NCI-H2081 (cell line): ENCODE measurements at regions not wholly inside any gene's neighbourhood (a gene's known extent, or its start where the extent isn't known, plus 50 kb on each side); places are given as distances from the start of the nearest gene placed in this dataset.
A peak's percentile ranks its signal among the peaks of the same experiment; 100 is the strongest.

Experiments used
- DNase-seq, 2 experiments: peaks; one replicate each; lab custom pipeline; 2025; lab: John Stamatoyannopoulos, UW

DNA sequence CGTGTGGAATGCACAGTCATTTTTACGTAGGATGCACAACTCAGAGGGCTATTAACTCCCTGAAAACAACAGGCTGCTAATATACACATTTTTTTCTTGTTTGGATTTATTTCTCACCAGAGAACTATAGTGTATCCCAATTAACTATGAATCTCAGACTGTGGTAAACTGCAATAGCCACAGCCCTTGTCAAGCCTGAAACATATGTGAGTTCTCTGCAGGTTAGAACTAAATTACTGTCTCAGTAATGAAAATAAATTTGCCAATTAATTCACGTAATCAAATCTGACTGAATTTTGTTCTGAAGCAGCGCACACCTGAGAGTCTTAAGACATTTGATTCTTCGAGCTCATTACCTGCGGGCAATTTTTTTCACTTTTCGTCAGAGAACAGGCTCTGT is 318.6 kb downstream of the PMP22 start:
- DNase-seq = no peak

DNA sequence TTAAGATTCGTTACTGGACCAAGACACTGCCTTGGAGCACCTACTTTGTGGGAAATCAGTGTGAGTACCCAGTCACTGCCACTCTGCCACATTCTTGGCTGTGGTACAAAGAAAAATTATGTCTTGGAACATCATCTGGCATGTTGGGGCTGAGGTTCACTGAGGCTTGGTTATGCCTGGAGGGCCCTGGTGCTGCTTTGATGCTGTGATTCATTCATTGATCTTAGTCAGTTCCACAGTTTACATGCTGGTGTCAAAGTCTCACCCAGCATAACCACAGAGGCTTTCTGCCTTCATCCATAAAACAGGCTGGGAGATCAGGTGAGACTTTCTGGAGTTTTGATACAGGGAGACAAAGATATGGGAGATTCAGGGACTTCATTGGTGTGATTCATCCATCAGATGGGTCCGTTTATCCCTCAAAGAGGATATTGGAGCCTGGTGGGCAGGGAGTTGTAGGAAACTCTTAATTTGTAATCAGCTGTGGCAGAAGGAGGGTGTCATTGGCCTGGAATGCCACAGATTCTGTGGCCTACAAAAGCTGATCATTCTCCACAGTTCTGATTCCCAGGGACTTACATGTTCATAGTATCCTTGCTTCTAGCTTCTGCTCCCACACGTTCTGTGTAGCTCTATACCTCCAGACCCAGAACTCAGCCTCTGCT is 322.5 kb downstream of the PMP22 start:
- DNase-seq = no peak

DNA sequence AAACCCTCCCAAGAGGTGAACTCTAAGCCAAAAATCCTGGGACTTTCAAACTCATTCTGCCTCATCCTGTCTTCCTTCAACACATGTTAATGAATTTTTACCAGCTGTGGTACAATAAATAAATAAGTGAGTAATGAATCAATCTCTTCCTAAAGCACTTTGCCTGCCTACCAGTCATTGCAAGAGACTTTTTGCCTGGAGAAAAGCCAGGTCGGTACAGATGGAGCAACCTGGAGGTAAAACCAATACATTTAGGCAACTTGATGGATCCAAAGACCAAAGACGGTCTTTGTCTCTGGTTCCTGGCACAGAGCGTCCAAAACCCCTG is 324.2 kb downstream of the PMP22 start:
- DNase-seq = no peak

DNA sequence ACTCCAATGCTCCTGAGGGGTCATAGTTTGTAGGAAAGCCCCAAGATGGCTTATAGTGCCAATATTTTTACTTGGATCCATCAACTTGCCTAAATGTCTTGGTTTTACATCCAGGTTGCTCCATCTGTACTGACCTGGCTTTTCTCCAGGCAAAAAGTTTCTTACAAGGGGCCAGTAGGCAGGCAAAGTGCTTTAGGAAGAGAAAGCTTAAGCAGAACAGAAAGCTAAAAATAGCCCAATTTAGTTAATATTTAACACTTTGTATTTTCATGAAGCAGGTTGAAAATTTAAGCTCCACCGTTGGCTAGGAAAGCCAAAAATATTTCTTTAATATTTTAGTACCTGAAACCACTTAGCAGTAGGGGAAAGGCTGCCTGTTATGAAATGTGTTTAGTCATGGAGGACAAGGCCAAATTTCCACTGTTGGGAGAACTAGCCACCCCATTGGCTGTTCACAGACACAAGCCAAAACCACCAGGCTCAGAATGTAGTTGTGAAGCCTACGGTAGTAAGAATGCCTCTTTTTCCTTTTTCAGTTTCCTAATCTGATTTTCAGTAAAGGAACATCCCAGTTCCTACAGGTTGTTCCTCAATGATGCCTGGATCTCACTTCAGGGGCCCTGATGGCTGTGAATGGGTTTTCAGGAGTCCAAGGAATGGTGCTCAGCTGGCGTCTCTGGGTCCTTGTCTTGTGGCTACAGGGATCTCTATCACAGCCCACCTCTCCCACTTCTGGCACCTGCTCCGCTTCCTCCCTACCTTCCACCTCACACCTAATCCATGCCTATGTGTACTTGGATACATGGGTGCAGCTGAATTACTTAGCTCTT is 324.8 kb downstream of the PMP22 start:
- DNase-seq = no peak

DNA sequence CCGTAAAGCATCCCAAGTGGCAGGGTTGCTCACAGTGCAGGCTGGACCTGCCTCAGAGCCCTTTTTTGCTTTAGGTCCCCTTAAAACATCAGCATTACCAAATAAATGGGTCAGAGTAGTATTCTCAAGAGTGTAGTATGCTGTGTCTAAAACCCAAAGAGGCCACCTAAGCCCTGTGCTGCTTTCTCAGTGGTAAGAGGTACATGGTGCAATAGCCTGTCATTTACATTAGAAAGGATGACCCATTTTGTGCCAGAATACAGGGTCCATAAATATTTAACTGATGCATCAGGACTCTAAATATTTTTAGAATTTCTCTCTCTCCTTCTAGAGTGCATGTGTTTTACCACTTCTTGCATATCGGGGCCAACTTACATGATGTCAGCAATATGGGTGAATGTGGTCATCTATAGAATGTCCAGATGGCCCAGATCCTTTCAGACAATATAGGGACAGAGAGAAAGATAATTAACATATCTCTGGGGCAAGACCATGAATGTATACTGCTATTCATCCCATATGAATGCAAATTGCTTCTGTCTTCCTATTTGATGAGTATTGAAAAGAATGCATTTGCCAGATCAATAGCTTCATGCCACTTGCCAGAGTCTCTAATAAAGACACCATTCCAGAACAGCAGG is 329.2 kb downstream of the PMP22 start:
- DNase-seq = no peak

DNA sequence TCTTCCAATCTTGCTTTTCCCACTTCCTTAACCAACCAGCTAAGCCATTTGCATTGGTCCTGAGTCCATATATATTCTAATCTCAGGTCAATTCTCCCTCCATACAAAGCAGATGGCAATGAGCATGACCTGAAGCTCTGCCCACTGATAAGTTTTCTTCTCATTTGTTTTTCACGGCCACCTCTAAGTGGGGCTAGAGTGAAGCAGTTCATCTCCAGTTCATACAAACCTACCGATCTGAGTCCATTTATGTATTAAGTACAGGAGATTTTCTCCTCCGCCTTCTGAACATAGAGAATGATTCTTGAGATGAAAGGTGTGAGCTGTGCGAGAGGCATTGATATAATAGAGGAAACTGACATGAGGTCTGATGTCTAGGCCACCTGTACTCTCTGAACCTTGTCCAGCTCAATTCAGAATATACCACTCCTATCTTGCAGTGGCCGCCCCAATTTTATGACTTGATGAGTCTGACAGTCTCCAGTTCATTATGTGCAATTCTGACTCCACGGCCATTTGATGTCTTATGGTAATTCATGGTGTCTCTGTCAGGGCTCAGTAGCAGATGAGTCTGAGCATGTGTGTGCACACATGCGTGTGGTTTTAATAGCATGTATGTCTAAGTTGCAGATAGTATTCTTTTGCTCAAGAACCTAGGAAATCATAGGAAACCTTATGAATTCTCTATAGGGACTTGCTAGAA is 329.8 kb downstream of the PMP22 start:
- no peak for DNase-seq

DNA sequence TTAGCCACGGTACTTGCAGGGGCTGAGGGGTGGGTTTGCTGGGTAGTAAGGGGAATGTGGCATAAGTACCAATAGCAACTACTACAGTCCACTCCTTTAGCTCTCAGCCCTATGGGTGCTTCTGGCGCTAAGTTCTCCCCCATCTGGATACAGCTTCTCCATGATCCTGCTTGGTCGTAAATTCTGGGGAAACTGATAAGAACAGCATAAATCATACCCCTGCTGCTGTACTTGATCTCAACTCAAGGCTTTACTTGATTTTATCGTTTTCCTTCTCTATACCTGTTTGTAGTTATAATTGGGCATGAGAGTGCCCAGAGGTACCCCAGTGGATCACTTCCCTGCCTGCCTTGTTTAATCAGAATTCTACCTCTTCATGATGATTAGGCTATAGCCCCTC is 331.4 kb downstream of the PMP22 start:
- DNase-seq = no peak

DNA sequence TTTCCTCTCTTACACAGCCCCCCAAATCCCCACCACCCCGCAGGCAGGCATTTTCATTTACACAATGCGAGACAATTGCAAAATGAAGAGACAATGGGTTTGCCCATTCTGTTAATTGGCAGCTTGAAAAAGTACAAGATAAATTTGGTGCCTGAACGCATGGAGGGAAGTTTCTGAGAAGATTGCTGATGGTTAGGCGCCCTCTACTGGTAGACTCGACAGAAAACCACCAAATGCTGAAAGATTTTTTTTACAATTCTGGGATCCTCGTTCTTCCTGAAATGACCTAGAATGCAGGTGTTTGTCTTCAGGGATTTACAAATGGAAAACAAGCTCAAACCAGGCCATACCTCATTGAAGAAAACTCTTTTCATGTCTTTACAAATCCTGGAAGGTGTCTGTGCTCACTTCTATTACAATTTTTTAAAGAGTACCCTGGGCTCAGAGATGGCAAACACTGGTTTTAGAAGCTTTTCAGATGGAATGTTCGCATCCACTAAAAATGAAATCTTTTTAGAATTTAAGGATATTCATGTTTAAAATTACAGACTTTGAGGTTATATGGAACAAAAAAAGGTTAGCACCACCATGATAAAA is 338.5 kb downstream of the PMP22 start:
- peak; percentile 15 to 24 for DNase-seq

DNA sequence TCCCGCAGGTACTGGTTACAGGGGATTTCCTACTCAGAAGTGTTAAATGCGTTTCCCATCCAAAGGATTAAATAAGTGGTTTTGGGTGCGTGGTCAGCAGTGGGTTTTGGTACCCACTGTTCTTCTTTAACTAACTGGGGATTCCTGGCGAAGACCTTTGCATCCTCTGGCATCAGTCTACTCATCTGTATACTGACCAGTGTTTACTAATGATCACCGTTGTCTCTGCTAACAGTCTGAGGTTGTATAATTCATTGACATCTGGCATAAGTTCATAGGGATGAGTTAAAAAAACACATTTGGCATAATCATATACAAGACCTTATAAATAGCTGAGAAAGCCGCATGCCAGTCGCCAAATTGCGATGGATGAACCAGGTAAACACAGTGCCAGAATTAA is 339.1 kb downstream of the PMP22 start:
- DNase-seq = no peak

DNA sequence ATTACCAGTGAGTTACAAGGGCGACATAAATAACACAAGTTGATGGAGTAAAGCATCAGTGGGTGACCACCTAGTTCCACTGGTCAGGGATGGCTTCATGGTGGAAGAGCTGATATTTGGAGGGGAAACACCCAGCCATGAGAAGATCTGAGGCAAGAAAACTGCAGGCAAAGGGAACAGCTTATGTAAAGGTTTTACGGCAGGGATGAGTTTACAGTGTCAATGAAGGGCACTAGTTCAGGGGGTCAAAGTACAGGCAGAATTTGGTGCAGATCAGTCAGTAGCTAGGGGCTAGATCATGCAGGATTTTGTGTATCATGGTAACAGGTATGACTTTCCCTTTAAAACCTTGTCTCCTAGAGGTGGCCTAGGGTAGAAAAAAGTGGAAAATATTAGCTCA is 339.6 kb downstream of the PMP22 start:
- DNase-seq = no peak

DNA sequence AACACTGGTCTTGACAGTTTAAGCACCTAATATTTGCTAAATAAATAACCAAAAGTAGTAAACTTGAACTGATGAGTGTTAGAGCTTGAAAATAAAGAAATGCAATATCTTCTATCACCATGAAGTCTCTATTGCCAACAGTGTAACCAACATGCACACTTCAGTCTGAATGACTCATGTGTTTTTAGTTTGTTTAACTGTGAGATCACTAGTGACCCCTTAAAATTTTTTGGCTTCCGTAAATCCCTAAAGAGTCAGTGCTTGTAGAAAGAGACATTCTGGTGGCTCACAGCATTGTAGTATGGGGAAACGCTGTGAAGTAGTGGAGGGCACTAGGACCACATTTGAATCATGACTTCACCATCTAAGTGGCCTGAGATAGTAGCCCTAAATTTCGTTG is 341.1 kb downstream of the PMP22 start:
- DNase-seq = no peak

DNA sequence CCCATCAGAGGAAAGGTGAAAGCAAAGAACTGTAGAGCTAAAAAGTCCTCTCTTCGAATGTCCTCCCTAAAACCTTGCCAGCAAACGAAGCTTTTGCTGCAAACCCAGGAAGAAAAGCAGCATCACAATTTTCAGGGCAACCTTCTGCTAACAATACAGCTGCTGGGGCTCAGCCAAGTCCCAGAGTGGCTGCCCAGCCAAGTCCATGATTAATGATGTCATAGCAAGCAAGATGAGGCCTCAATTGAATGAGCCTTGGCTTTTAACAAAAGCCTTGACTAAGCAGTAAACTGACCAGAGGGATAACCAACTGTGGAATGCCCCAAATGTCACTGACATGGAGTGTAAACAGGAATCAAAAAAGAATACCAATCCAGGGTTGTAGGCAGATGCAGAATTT is 342.7 kb downstream of the PMP22 start:
- no peak for DNase-seq

DNA sequence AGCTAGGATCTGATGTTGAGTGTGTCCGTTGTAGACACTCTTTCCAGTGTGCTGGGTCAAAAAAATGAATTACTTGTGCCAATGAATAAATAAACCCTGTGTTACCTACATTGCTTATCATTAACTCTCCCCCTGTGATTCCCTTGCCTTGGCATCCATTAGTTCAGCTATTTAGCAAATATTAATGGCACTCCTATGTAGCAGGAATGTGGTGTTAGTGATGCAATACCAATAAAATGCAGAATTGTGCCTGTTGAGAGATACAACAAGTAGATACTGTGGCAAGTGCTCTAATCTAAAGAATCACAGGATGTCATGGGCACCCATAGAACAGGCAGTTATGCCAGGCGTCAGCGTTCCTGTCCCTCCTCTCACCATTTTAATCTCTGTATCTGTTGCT is 343.2 kb downstream of the PMP22 start:
- no peak for DNase-seq

DNA sequence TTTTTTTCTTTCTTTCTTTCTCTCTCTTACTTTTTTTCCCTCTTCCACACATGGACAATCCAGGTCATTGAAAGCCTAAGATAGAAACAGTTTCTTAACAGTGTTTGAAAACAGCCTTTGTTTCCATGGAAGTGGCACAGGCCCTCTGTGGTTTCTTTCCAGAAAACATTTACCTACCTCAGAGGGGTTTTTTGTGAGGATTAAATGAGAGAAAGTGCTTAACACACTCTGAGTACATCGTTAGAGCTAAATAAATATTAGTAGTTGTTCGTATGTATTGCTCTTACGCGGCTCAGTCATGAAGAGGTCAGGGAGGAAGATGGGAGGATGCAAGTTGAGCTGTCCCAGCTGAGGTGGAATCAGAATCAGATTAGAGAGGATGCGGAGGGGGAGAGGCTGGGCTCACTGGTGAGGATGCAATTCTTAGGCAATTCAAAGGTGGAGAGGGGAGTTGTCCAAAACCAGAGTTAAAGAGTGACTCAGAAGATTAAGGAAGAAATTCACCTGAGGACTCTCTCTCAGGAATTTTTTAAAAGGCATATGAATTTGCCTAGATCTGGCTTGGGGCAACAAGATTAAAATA is 345.4 kb downstream of the PMP22 start:
- DNase-seq = no peak

DNA sequence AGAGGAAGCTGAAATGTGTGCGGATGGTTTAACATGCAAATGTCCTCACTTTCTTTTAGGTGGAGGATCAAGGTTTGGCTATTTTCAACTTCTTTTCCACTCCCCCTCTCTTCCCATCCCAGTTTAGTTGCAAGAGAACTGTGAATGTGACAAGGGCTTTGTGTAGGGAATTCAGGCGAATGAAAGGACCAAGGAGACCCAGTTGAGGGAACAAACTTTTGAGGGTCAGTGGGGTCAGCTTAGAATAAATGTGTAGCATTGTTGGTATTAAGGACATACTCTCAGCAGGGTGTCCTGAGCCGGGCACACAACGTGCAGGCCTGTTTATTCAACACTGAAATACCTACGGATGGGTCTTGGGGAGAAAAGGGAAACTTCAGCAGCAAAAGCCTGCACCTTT is 346.0 kb downstream of the PMP22 start:
- DNase-seq = no peak

DNA sequence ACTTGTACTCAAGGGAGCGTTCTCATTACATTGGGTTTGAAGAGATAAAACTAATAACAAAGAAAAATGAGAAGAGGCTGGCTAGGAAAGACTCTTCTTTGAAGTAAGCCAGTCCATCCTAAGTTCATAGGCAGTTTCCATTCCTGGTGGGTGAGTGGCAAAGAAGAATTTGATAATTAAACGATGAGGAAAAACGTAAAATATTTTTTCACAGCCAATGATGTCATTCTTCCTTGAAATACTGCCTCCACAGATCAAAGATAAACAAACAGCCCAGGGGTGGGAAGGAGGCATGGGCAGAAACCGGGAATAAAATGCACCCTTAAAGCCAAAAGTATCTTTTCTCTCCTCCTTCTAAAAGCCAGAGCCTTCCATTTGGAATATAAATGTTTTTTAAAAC is 346.6 kb downstream of the PMP22 start:
- DNase-seq = no peak

DNA sequence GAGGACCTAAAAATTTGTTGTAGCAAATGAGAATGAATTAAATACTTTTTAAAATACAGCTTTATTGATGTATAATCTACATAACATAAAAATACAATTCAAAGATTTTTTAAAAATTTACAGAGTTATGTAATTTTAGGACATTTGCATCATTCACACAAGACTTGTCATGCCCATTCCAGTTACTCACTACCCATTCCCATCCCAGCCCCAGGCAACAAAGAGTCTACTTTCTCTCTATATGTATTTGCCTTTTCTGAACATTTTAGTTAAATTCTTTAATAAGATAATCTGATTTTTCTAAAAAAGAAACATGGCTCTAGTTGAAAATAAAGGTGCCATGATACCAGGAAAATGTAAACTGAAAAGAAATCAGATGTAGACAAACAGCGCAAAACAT is 354.2 kb downstream of the PMP22 start:
- no peak for DNase-seq

DNA sequence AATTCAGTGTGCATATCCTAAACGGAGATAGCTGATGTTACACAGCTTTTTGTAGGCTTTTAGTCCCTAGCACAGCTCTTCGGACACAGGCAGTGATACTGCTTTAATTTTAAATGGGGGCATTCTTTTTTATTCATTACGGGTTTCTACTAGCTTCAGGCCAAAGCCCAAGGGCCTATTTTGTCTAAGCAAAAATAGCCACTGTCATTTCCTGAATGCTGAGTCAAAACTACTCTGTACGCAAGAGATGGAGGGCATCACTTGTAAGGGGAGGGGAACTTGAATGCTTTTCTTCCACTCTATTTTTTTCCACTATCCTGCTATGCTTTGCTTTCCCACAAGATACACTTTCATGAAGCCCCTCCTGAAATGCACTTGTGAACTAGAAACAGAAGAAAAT is 360.7 kb downstream of the PMP22 start:
- DNase-seq = no peak

DNA sequence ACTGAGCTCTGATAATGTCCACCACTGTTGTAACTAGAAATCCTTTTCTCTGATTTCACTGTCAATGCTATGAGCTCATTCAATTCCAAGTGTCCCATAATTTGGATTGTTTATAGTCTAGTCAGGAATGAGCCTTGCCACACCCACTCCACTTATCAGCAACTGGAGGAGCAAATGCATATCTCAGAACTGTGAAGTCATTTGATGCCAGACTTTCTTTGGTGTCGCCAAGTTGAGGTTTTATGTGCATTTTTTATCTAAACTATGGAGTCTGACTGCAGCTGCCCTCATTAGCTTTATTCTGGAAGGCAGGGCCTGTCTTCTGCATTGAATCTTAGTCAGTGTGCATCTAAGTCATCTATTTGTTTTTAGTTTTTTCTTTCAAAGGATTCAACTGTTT is 361.3 kb downstream of the PMP22 start:
- no peak for DNase-seq

DNA sequence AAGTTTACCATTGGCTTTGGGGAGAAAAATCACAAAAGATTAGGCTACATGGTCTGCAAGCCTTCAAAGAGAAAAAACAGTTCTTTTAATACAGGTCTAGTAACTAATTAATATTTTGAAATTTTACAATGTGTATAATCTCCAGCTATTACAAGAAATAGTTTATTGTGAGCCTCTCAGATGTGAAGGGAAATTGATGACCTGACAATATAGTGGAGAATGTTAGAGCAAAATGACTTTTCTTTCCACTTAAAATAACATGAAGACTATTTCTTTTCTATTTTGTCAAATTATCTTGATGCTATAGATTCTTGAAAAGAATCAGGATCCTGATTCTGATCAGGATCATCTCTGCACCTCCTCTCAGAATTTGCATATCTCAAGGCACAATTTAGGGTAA is 362.3 kb downstream of the PMP22 start:
- no peak for DNase-seq

DNA sequence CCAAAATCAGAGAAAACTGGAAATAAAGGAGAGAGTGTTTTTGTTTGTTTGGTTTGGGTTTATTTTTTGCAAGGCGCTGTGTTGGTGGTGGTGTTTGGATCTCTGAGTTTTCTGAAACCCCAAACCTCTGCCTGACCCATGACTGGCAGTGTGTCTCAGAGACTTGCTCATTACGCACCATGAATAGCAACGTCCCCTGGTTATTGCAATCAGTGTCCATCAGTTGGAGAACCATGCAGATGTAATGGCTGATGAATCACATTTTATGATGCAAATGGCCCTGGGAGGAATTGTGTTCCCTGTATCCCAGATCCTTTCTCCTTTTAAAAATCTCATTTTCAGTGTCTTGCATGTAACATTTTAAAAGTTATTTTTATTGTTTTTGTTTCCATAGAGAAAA is 362.8 kb downstream of the PMP22 start:
- DNase-seq = no peak

DNA sequence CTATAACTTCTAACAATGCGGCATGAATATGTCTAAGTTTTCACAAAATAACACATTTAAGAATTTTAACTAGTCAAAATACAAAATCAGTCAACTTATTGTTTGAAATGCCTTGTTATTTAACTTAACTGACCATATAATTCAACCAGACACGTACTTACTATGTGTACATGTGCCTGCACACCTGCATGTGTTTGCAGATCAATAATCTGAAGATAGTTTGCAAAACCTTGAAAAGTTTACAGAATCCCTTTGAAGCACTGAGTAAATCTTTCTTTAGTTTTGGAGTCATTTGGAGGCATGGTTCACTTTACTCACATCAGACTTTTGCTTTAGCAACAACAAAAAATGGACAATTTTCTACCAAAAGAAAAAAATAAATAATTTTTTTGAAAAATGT is 363.8 kb downstream of the PMP22 start:
- DNase-seq = no peak
